Lung microvascular endothelial cell (primary cell): ENCODE measurements at regions not wholly inside any gene's neighbourhood (a gene's known extent, or its start where the extent isn't known, plus 50 kb on each side); places are given as distances from the start of the nearest gene placed in this dataset.
"Not testable (repeated sequence)": the region's sequence is repeated elsewhere in the genome, so short reads cannot be mapped to it uniquely, and the experiment has no call there.

Experiments
- DNase-seq, 2 donors: peaks; one replicate each; pipeline versions ENCODE4 v3.0.0 to v3.0.0-alpha.2; 2010; ENCODE audit warnings: low read depth in 2 of 2

DNA sequence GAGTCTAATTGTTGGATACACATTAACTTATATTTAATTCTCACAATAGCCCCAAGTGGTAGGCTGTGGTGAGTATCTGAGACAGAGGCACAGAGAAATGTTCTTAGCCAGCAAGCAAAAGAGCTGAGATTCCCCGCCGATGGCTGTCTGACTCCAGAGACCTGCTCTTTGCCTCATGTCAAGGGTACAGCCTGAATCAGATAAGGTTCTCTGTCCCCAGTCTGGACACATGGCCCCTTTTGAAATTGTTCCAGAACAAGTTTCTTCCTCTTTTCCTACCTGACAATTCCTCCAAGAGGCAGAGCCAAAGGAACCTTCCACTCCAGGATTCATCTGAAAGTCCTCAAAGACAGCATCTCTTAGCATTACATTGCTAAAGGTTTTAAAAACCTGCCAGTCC, 512.9 kb upstream of the TNP1 start:
- no peak for DNase-seq

DNA sequence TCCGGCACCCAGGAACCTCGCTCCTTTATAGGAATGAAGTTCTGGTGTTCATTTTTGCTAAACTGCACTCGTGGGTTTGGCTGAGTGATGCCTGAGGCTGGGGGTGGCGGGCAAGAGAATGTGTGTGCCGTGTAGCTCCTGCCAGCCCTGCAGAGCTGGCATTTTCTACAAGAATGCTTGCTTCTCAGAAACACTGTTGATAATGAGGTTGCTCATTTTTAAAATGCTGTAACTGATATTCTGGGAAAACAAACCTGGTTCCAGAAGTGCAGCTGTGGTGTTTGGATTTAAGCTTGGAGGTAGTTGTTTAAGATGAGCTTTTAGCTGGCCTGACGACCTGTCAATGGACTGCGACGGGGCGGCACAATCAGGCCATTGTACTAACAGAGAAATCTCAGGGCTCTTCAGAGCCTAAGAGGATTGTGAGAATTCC, 511.9 kb upstream of the TNP1 start:
- DNase-seq = no peak

DNA sequence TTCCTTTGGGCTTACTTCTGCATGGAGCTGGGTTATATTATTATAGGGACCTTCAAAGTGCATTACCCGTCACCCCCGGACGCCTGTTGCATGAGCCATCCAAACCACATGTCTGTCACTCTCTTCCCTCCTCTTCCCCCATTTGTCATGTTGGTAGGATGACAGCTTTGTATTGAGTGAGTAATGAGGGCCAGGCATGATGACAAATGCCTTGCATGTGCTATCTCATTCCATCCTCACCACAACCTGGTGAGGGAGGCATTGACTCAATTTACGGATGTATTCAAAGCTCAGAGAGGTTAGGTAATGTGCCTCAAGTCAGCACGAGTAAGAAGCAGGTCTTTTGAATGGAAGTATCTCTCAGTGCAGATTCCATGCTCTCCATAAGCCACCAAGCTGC, 510.5 kb upstream of the TNP1 start:
- DNase-seq = peak in 1 of 2 donors; percentile 68

DNA sequence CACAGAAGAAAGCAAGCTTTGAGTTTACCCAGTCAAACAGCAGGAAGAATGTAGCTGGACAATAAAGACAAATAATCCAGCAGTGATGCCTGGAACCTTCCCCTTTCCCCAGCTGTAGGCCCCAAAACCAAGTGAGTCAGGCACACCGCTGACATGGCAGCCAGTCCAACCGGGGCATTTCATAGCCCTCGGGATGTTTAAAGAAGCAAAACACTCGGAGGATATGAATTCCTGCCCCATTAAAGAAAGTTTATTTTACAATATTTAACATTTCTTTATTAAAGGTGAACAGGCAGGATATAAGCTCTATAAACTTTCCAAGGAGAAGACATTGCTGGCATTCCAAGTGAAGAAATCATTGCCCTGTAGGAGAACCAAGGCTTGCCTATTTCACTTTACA, 507.6 kb upstream of the TNP1 start:
- DNase-seq = no peak

DNA sequence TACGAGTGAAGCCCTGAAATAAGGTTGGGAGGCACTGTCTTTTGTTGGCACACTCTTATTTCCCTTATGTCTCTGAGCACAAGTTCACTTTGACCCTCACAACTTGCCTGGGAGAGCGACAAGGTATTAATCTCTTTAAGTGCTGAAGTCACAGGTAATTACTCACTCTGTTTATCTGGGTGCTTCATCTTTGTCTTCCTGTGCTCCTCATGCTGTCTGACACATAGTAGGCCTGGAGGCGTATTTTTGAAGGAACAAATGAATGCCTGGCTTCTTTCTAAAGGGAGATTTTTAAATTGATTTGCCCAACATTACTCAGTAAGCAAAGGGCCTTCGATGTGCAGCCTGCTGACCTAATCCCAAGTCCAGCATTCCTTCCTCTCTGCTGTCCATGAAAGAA, 507.1 kb upstream of the TNP1 start:
- peak in 1 of 2 donors; percentile 12 for DNase-seq

DNA sequence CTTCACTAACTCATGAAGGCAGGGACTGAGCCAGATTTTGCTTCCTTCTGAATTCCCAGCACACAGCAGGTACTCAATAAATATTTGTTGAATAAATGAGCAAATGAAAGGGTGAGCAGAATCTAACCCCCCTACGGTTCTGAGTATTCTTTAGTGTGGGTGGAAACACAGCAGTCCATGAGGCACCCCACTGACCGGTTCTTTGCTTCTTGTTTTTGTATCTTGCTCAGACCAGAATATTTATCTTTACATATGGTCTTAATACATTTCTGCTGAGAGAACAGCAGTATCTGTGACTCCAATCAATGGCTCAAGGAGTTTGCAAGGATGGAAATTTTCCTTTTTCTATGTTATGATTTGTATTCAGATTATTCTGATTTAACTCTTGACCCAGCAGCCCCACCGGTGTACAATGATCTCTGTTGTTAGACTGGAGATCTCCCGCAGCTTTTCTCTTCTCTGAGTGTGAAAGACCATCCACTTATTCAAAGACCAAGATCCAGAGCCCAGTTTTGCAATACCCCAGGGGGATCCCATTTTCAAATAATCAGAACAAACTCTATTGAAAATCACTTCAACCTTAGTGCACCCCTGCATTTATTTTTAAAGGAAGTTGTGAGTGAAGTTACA, 506.5 kb upstream of the TNP1 start:
- no peak for DNase-seq

DNA sequence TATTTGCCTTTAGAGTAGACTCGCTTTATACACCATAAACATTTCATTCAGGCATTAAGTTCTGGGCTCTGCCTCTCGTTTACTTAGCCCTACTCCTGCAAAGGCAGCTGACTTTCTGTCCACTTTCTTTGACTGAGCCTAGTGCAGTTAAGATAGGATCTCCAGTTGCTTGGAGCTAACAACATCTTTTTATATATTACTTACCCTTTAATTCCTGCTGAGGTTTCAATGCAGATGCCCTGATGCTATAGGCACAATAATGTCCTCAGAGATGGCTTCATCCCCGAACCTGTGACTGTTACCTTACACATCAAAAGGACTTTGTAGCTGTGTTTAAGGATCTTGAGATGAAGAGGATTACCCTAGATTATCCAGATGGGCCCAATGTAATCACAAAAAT, 505.8 kb upstream of the TNP1 start:
- no peak for DNase-seq

DNA sequence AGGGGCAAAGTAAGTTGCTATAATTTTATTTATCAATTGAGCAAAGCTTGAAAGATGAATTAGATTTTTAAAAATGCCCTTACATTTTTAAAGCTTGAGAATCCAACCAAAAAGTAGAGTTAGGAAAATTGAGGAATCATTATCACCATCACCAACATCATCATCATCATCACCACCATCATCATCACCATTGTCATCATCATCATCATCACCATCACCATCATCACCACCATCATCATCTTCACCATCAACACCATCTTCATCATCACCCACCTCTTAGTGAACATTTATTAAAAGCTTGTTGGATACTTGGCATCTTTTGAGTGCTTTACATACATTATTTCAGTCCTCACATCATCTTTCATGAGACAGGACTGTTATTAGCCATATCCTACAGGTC, 504.4 kb upstream of the TNP1 start:
- DNase-seq = no peak

DNA sequence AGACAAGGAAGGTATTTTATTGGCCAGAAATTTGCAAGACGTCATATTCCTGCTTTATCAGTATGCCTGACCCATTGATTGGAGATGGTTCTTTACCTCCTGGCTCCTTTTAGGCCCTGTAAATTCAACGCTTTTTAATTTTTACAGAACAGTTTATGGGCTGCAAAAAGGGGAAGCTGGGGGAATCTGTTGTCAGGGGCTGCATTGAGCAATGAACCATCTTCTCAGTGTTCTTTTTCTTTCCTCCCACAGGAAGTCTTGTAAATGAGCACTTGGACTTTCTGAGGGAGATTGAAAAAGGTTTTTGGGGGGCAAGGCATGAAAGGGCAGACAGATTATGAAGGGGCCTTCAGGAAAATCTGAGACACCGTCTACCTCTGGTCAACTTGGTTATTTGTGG, 503.6 kb upstream of the TNP1 start:
- no peak for DNase-seq

DNA sequence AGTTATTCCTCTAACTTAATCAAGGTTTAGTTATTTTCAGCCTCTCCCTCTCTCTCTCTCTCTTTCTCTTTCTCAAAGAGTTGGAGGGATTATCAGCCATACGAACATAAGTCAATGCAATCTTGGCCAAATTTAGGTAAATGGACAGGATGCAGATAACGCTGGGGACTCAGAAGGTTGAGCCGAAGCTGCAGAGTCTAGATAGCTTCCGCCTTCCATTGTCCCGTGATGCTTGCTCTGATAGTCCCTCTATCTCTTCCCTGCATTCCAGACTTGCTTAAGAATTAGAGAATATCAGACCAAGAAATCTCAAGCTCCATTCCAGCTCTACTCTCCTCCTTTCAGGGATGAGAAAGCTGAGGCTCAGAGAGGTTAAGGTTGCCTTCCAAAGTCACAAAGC, 502.8 kb upstream of the TNP1 start:
- DNase-seq = no peak

DNA sequence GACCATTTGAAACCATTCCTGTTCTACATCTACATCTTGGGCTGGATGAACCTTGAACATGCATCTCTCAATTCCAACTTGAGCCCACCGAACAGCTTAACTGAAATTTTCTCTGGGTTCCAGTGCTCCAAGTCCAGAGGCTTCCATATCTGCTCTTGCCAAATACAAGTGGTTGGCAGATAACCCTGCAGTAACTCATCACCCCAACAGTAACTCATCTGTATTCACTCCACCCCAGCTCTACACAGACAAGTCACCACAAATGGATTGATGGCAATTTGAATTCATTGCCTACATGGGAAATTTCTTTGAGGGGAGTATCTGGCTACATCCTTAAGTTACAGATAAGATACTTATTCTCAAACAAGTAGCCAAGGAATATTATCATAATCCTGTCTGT, 502.4 kb upstream of the TNP1 start:
- no peak for DNase-seq

DNA sequence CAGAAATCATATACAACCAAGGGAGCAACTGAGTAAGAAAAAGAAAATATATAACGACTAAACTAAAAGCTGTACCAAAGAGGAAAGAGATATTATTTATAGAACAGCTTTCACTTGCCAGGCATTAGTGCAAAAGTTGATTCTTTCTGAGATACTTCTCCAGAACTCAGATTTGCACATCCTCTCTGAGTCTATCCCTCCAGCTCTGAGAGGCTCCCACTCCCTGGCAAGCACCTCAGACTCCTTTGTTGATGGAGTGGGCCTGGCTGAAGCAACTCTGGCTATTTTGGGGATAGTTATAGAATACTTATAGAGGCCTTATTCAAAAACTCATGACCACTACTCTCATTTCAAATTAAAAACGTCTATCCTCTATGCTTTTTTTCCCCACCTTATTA, 501.6 kb upstream of the TNP1 start:
- DNase-seq = no peak

DNA sequence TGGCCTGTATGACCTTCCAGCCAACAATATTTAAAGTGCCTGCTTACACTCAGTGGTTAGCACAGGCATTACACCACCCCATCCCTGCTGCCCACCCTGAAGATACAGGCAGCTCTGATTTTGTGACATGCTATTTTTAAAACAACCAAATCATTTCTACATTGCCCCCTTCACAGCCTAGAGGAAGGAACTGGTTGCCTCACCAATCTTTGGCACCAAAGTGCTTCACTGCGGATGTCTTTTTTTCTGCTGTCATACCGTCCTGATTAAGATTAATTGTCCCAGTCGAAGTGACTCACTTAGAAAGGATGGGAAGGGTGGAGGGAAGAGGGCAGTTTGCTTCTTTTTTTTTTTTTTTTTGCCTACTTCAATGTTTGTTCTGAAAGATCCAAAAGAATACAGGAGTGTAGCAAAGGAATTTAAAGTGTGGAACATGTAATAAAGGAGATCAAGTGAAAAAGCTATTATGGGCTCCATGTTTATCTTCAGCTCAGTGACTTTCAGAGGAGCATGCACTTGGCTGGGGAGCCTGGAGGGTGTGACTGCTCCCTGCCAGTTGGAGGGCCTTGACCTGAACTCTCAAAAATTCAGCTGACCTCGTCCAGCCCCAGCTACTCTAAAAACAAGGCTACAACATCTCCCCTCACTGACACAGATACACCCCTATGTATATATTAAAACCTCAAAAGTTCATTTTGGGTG, 501.1 kb upstream of the TNP1 start:
- DNase-seq = peak; percentile 15 to 84

DNA sequence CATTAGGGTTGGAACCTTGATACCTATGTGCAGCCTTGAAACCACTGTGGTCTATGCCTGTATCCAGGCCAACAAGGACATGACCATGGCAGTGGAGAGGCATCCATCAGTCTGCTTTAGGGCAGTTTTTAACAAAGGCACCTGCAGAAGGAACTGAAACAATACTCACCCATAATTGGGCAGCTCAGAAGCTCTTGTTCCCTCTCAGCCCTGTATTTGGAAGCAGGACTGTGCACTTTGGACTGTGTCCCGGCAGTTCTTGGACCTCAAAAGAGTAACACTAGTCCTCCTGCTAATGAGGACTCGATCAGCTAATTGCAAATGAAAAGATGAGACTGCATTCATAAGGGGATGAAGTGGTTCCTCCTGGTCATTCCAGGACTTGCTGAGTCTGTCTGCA, 500.2 kb upstream of the TNP1 start:
- no peak for DNase-seq

DNA sequence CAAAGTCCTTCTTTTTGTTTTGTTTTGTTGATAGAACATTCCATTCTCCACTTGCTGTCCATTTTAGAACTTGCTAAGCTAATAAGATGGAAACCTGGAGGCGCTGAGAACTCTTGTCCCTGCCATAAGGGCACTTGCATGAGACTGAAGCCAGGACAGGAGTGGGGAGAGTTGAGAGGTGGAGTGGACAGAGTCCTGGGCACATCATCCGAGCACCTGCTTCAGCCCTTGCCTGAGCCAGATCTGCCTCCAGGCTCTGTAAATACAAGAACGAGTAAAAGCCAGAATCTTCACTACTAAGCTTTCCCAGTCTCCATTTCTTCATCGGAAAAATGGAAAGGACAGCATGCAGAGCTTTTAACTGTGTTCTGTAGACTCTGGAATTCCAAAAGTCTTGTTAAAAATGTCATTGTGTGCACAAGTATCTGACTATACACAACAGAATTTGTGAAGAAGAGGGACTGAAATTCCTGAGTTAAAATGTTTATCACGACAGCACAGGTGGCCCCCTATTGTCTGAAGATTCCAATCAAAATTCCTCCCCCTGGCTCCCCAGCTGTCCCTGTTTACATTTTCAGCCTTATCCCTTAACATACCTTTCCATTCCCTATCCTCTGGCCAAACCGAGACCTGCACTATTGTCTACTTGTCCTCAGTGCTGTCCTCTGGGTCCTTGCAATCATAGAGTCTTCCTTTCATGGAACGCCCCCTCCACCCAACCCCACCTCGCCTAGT, 498.2 kb upstream of the TNP1 start:
- DNase-seq = no peak

DNA sequence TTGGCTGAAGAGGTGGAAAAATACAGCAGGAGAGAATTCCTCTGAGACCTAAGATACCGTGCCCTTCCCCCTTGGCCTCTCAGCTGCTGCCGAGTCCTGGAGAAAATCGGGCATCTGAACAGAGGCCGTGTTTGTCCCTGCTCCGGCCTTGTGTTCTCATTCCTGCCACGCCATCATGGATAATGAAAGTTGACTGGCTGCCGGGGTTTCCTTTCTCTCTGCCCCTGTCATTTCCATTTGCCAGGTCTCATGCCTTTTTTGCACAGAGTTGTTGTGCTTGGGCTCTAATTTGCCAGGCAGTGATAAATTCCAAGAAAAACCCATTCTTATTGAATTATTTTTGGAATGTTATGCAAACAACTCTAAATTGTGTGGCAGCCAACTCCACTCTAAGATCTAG, 496.9 kb upstream of the TNP1 start:
- DNase-seq = peak in 1 of 2 donors; percentile 15

DNA sequence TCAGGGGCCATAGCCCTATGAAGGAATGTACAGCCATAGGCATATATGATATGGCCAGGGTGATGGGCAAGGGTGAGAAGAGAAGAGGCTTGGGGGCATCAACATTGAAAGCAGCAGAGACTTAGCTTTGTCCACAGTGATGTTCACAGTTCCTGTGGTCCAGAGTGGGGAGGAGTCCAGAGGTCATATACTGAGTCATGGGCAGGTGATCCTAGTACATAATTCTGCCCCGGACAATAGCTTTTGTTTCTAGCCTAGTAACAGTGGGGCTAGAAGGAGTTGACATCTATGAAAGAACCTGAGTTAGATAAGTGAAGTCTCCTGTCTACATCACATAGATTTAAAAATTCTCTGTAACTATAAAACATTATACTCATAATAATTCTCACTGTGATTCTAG, 496.3 kb upstream of the TNP1 start:
- DNase-seq = no peak

DNA sequence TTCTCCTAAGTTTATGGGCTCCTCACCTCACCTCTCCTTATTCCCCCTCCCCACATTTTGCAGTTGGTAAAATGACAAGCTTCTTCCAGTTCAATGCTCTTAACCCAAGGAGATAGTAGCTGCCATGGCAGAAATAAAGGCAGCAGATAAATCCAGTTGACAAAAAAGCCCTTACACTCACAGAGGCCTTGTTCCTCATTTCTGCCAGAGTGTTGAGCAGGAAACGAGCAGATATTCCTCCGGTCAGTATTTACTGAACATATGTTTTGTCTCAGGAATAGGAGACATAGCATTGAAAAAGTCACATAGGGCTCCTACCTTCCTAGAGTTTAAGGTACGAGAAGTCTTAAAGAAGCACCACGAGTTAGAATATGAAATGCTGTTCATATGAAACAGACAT, 493.7 kb upstream of the TNP1 start:
- DNase-seq = no peak

DNA sequence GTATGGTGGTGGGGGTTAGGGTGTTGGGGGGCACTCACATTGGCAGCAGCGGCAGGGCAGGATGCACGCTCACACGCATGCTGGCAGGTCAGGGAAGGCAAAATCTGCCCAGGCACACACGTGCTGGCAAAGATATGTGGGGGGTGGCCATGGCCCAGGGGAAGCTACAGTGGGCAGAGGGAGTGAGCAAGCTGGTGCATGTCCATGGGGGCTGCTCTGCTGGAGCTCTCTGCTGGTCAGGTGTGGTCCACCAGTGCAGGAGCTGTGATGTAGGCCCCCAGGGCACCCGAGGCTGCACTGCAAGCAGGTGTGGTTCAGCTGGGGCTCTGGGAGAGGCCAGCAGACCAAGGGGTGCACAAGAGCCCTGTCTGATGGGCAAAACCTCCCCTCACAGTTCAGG, 491.5 kb upstream of the TNP1 start:
- DNase-seq = no peak

DNA sequence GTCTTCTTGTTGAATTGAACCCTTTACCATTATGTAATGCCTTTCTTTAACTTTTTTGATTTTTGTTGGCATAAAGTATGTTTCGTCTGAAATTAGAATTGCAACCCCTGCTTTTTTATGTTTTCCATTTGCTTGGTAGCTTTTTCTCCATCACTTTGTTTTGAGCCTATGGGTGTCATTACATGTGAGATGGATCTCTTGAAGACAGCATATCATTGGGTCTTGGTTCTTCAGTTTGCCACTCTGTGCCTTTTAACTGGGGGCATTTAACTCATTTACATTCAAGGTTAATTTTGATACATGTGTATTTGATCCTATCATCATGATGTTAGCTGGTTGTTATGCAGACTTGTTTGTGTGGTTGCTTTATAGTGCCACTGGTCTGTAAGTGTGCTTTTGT, 489.4 kb upstream of the TNP1 start:
- no peak for DNase-seq

DNA sequence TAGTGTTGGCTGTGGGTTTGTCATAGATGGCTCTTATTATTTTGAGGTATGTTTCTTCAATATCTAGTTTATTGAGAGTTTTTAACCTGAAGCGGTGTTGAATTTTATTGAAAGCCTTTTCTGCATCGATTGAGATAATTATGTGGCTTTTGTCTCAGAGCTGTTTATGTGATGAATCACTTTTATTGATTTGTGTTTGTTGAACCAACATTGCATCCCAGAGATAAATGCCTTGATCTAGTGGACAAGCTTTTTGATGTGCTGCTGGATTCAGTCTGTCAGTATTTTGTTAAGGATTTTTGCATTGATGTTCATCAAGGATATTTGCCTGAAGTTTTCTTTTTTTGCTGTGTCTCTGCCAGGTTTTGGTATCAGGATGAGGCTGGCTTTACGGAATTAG, 487.8 kb upstream of the TNP1 start:
- not testable (repeated sequence) for DNase-seq

DNA sequence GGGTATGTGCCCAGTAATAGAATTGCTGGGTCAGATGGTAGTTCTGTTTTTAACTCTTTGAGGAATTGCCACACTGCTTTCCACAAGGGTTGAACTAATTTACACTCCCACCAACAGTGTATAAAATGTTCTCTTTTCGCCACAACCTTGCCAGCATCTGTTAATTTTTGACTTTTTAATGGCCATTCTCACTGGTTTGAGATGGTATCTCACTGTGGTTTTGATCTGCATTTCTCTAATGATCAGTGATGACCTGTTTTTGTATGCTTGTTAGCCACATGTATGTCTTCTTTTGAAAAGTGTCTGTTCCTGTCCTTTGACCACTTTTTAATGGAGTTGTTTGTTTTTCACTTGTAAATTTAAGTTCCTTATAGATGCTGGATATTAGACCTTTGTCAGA, 486.2 kb upstream of the TNP1 start:
- DNase-seq = not testable (repeated sequence)

DNA sequence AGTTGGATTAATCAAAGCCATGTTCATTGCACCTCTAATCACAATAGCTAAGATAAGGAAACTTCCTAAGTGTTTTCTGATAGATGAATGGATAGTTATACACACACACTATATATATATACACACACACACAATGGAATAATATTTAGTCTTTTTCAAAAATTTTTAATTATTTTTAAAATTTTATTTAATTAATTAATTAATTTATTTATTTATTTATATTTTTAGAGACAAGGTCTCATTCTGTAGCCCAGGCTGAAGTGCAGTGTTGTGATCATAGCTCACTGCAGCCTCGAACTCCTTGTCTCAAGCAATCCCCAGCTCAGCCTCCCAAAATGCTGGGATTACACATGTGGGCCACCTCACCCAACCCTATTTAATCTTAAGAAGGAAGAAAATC, 481.0 kb upstream of the TNP1 start:
- DNase-seq = no peak
